T-helper 17 cell (primary cell): ENCODE measurements at regions not wholly inside any gene's neighbourhood (a gene's known extent, or its start where the extent isn't known, plus 50 kb on each side); places are given as distances from the start of the nearest gene placed in this dataset.
"Not testable (repeated sequence)": the region's sequence is repeated elsewhere in the genome, so short reads cannot be mapped to it uniquely, and the experiment has no call there.

ENCODE experiments used
- ATAC-seq: fragments of 150-1000 bp; cut with Tn5 transposase; 2 replicates; pipeline ENCODE4 v1.10.0; 2021; ENCODE audit warnings: mild to moderate bottlenecking, moderate library complexity
- DNase-seq, 3 donors: peaks; one replicate each; pipeline versions ENCODE4 v3.0.0 to v3.0.0-alpha.2; 2020 to 2021
- H3K9me3 ChIP-seq: one replicate; pipeline ENCODE4 v1.7.0; 2013; ENCODE audit warnings: low read length, mild to moderate bottlenecking; ENCODE audit not compliant: control insufficient read depth, poor library complexity, severe bottlenecking
- H3K27ac Mint-ChIP-seq: one replicate; pipeline ENCODE4 v1.8.0; 2022; ENCODE audit warnings: mild to moderate bottlenecking, moderate library complexity, mixed read lengths
- H3K27me3 Mint-ChIP-seq: one replicate; pipeline ENCODE4 v1.8.0; 2022; ENCODE audit warnings: mixed read lengths
- H3K36me3 Mint-ChIP-seq: one replicate; pipeline ENCODE4 v1.8.0; 2022; ENCODE audit warnings: low read depth, mixed read lengths
- H3K4me1 Mint-ChIP-seq: one replicate; pipeline ENCODE4 v1.8.0; 2022; ENCODE audit warnings: mild to moderate bottlenecking, mixed read lengths
- H3K4me3 Mint-ChIP-seq: one replicate; pipeline ENCODE4 v1.8.0; 2022; ENCODE audit warnings: mild to moderate bottlenecking, moderate library complexity, mixed read lengths

GRCh38 chr2:223298329-223298728 lies 246.3 kb downstream of the KCNE4 start:
- not testable (repeated sequence) for H3K27me3 Mint-ChIP-seq, H3K4me1 Mint-ChIP-seq, ATAC-seq, H3K36me3 Mint-ChIP-seq, H3K4me3 Mint-ChIP-seq, DNase-seq, H3K27ac Mint-ChIP-seq, H3K9me3 ChIP-seq

GRCh38 chr2:223300326-223300725 lies 248.3 kb downstream of the KCNE4 start:
- no peaks in the 10 kb centered on the region for H3K9me3 ChIP-seq
- H3K36me3 Mint-ChIP-seq, result no peaks in the 10 kb centered on the region
- no peaks in the 10 kb centered on the region for H3K27me3 Mint-ChIP-seq
- H3K4me1 Mint-ChIP-seq, result no peaks in the 10 kb centered on the region
- H3K27ac Mint-ChIP-seq, result no peak overlapping the region
- no peak overlapping the region for H3K4me3 Mint-ChIP-seq
- DNase-seq (no peak), ATAC-seq (no peak)

GRCh38 chr2:223306371-223306770 lies 254.4 kb downstream of the KCNE4 start:
- DNase-seq (no peak), ATAC-seq (no peak)
- no peaks in the 10 kb centered on the region for H3K36me3 Mint-ChIP-seq
- H3K9me3 ChIP-seq, result no peaks in the 10 kb centered on the region
- H3K4me3 Mint-ChIP-seq, result no peak overlapping the region
- H3K27me3 Mint-ChIP-seq, result no peaks in the 10 kb centered on the region
- no peaks in the 10 kb centered on the region for H3K4me1 Mint-ChIP-seq
- no peak overlapping the region for H3K27ac Mint-ChIP-seq

- Mint-ChIP-seq H3K4me1 (no peaks in the 10 kb centered on the region), H3K36me3 (no peaks in the 10 kb centered on the region), H3K4me3 (no peak overlapping the region), H3K27me3 (no peaks in the 10 kb centered on the region), H3K27ac (no peak overlapping the region)
- H3K9me3 ChIP-seq, result no peaks in the 10 kb centered on the region
- no peak for DNase-seq
- no peak for ATAC-seq
Measured at GRCh38 chr2:223311889-223312680, 260.1 kb downstream of the KCNE4 start.

- Mint-ChIP-seq H3K27me3 (no peaks in the 10 kb centered on the region), H3K4me1 (no peaks in the 10 kb centered on the region), H3K36me3 (no peaks in the 10 kb centered on the region), H3K4me3 (no peak overlapping the region), H3K27ac (no peak overlapping the region)
- H3K9me3 ChIP-seq, result no peaks in the 10 kb centered on the region
- no peak for DNase-seq
- ATAC-seq, result no peak
Measured at GRCh38 chr2:223313101-223313500, 261.1 kb downstream of the KCNE4 start.

GRCh38 chr2:223314811-223315210 lies 262.8 kb downstream of the KCNE4 start:
- H3K27me3 Mint-ChIP-seq, result no peaks in the 10 kb centered on the region
- no peak for ATAC-seq
- no peaks in the 10 kb centered on the region for H3K9me3 ChIP-seq
- H3K27ac Mint-ChIP-seq, result no peak overlapping the region
- no peaks in the 10 kb centered on the region for H3K4me1 Mint-ChIP-seq
- no peak overlapping the region for H3K4me3 Mint-ChIP-seq
- no peaks in the 10 kb centered on the region for H3K36me3 Mint-ChIP-seq
- DNase-seq, result no peak

GRCh38 chr2:223315813-223316212 lies 263.8 kb downstream of the KCNE4 start:
- ATAC-seq (no peak), DNase-seq (no peak)
- no peaks in the 10 kb centered on the region for H3K9me3 ChIP-seq
- no peaks in the 10 kb centered on the region for H3K27me3 Mint-ChIP-seq
- no peak overlapping the region for H3K27ac Mint-ChIP-seq
- H3K4me3 Mint-ChIP-seq, result no peak overlapping the region
- H3K4me1 Mint-ChIP-seq, result no peaks in the 10 kb centered on the region
- no peaks in the 10 kb centered on the region for H3K36me3 Mint-ChIP-seq

- no peaks in the 10 kb centered on the region for H3K27me3 Mint-ChIP-seq
- no peak overlapping the region for H3K27ac Mint-ChIP-seq
- H3K9me3 ChIP-seq, result no peaks in the 10 kb centered on the region
- no peaks in the 10 kb centered on the region for H3K36me3 Mint-ChIP-seq
- no peak for ATAC-seq
- no peak for DNase-seq
- no peak overlapping the region for H3K4me3 Mint-ChIP-seq
- H3K4me1 Mint-ChIP-seq, result no peaks in the 10 kb centered on the region
Measured at GRCh38 chr2:223316342-223316741, 264.4 kb downstream of the KCNE4 start.

- DNase-seq (no peak), ATAC-seq (no peak)
- H3K4me3 Mint-ChIP-seq, result no peak overlapping the region
- no peaks in the 10 kb centered on the region for H3K27me3 Mint-ChIP-seq
- H3K36me3 Mint-ChIP-seq, result no peaks in the 10 kb centered on the region
- H3K27ac Mint-ChIP-seq, result no peak overlapping the region
- no peaks in the 10 kb centered on the region for H3K9me3 ChIP-seq
- no peaks in the 10 kb centered on the region for H3K4me1 Mint-ChIP-seq
Measured at GRCh38 chr2:223319601-223320000, 267.6 kb downstream of the KCNE4 start.

- no peak overlapping the region for H3K27ac Mint-ChIP-seq
- no peak for ATAC-seq
- H3K9me3 ChIP-seq, result no peaks in the 10 kb centered on the region
- no peaks in the 10 kb centered on the region for H3K36me3 Mint-ChIP-seq
- DNase-seq, result no peak
- no peaks in the 10 kb centered on the region for H3K4me1 Mint-ChIP-seq
- no peak overlapping the region for H3K4me3 Mint-ChIP-seq
- H3K27me3 Mint-ChIP-seq, result no peaks in the 10 kb centered on the region
Measured at GRCh38 chr2:223324402-223324801, 272.4 kb downstream of the KCNE4 start.

GRCh38 chr2:223328578-223328977 lies 273.6 kb downstream of the SCG2 start:
- DNase-seq, result no peak
- no peaks in the 10 kb centered on the region for H3K36me3 Mint-ChIP-seq
- H3K9me3 ChIP-seq, result no peaks in the 10 kb centered on the region
- H3K4me3 Mint-ChIP-seq, result no peak overlapping the region
- no peaks in the 10 kb centered on the region for H3K27me3 Mint-ChIP-seq
- ATAC-seq, result no peak
- H3K4me1 Mint-ChIP-seq, result no peaks in the 10 kb centered on the region
- H3K27ac Mint-ChIP-seq, result no peak overlapping the region

- H3K4me3 Mint-ChIP-seq, H3K9me3 ChIP-seq, ATAC-seq, DNase-seq, H3K27me3 Mint-ChIP-seq, H3K27ac Mint-ChIP-seq, H3K36me3 Mint-ChIP-seq, H3K4me1 Mint-ChIP-seq: not testable (repeated sequence)
Measured at GRCh38 chr2:223330747-223331146, 271.4 kb downstream of the SCG2 start.

- ATAC-seq (no peak), DNase-seq (no peak)
- no peak overlapping the region for H3K27ac Mint-ChIP-seq
- no peaks in the 10 kb centered on the region for H3K36me3 Mint-ChIP-seq
- H3K4me3 Mint-ChIP-seq, result no peak overlapping the region
- no peaks in the 10 kb centered on the region for H3K4me1 Mint-ChIP-seq
- no peaks in the 10 kb centered on the region for H3K27me3 Mint-ChIP-seq
- no peaks in the 10 kb centered on the region for H3K9me3 ChIP-seq
Measured at GRCh38 chr2:223338016-223338415, 264.1 kb downstream of the SCG2 start.

GRCh38 chr2:223357076-223357475 lies 245.1 kb downstream of the SCG2 start:
- DNase-seq (no peak), ATAC-seq (no peak)
- no peaks in the 10 kb centered on the region for H3K36me3 Mint-ChIP-seq
- no peak overlapping the region for H3K4me3 Mint-ChIP-seq
- no peak overlapping the region for H3K27ac Mint-ChIP-seq
- H3K4me1 Mint-ChIP-seq, result no peaks in the 10 kb centered on the region
- no peaks in the 10 kb centered on the region for H3K27me3 Mint-ChIP-seq
- no peaks in the 10 kb centered on the region for H3K9me3 ChIP-seq
